Smooth muscle cell (in vitro differentiated cells): ENCODE measurements at regions not wholly inside any gene's neighbourhood (a gene's known extent, or its start where the extent isn't known, plus 50 kb on each side); places are given as distances from the start of the nearest gene placed in this dataset.

ENCODE experiments used
- DNase-seq: peaks from one replicate; lab custom pipeline; 2025; ENCODE audit not compliant: unreplicated experiment; lab: John Stamatoyannopoulos, UW
- H2AFZ ChIP-seq: fragments of 200-600 bp; sonication (generic); 2 replicates; pipeline ENCODE4 v1.6.0; 2016; ENCODE audit warnings: antibody characterized with exemption, low read depth, mild to moderate bottlenecking
- H3F3A ChIP-seq: fragments of 200-600 bp; sonication (generic); 2 replicates; pipeline ENCODE4 v1.6.0; 2017; ENCODE audit warnings: antibody characterized with exemption, low read depth
- H3K27ac ChIP-seq: fragments of 200-600 bp; sonication (generic); 2 replicates; pipeline ENCODE4 v1.5.1; 2016; ENCODE audit warnings: low read depth, mild to moderate bottlenecking
- H3K27me3 ChIP-seq: fragments of 200-600 bp; sonication (generic); 2 replicates; pipeline ENCODE4 v1.6.1; 2016; ENCODE audit warnings: low read depth, mild to moderate bottlenecking
- H3K36me3 ChIP-seq: fragments of 200-600 bp; sonication (generic); 2 replicates; pipeline ENCODE4 v1.5.1; 2016; ENCODE audit warnings: low read depth
- H3K4me1 ChIP-seq: fragments of 200-600 bp; sonication (generic); 2 replicates; pipeline ENCODE4 v1.5.1; 2016; ENCODE audit warnings: low read depth
- H3K4me2 ChIP-seq: fragments of 200-600 bp; sonication (generic); 2 replicates; pipeline ENCODE4 v1.6.0; 2016; ENCODE audit warnings: mild to moderate bottlenecking
- H3K4me3 ChIP-seq: fragments of 200-600 bp; sonication (generic); 2 replicates; pipeline ENCODE4 v1.5.1; 2016; ENCODE audit warnings: mild to moderate bottlenecking
- H3K79me2 ChIP-seq: fragments of 200-600 bp; sonication (generic); 2 replicates; pipeline ENCODE4 v1.6.0; 2016; ENCODE audit warnings: low read depth, mild to moderate bottlenecking
- H3K9ac ChIP-seq: fragments of 200-600 bp; sonication (generic); 2 replicates; pipeline ENCODE4 v1.6.0; 2016; ENCODE audit warnings: low read depth
- H3K9me3 ChIP-seq: fragments of 200-600 bp; sonication (generic); replicated peaks from 2 replicates; pipeline ENCODE4 v1.5.1; 2016; ENCODE audit warnings: low read depth
- H4K20me1 ChIP-seq: fragments of 200-600 bp; sonication (generic); 2 replicates; pipeline ENCODE4 v1.6.0; 2016; ENCODE audit warnings: low read depth
- WGBS: methylation state at CpG from one replicate; pipeline ENCODE4 v1.1.7; 2016; ENCODE audit warnings: low lambda C conversion rate; 5-methylcytosine and 5-hydroxymethylcytosine counted together
- TF ChIP-seq, protein P1 (sequence below): fragments of 200-600 bp; sonication (generic); IDR thresholded peaks from 2 replicates; pipeline ENCODE4 v1.5.1; 2017; ENCODE audit warnings: borderline replicate concordance, mild to moderate bottlenecking, antibody characterized with exemption; ENCODE audit not compliant: insufficient read depth, poor library complexity, severe bottlenecking

- Histone ChIP-seq H3K9ac (no peak overlapping the region), H3F3A (no peaks in the 10 kb centered on the region), H3K27ac (no peak overlapping the region), H3K79me2 (no peaks in the 10 kb centered on the region), H3K4me3 (no peak overlapping the region), H3K9me3 (no peaks in the 10 kb centered on the region), H3K4me2 (no peak overlapping the region), H2AFZ (no peak overlapping the region), H3K4me1 (no peaks in the 10 kb centered on the region), H3K36me3 (no peaks in the 10 kb centered on the region), H4K20me1 (no peaks in the 10 kb centered on the region), H3K27me3 (peaks cover 27% of the 10 kb centered on the region)
- WGBS: 97% methylated on average over 9 of the region's 9 CpGs
- TF ChIP-seq, protein P1, sequence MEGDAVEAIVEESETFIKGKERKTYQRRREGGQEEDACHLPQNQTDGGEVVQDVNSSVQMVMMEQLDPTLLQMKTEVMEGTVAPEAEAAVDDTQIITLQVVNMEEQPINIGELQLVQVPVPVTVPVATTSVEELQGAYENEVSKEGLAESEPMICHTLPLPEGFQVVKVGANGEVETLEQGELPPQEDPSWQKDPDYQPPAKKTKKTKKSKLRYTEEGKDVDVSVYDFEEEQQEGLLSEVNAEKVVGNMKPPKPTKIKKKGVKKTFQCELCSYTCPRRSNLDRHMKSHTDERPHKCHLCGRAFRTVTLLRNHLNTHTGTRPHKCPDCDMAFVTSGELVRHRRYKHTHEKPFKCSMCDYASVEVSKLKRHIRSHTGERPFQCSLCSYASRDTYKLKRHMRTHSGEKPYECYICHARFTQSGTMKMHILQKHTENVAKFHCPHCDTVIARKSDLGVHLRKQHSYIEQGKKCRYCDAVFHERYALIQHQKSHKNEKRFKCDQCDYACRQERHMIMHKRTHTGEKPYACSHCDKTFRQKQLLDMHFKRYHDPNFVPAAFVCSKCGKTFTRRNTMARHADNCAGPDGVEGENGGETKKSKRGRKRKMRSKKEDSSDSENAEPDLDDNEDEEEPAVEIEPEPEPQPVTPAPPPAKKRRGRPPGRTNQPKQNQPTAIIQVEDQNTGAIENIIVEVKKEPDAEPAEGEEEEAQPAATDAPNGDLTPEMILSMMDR: no peak
- DNase-seq: no peak
Observed at GRCh38 chr6:2465336-2465735, 219.9 kb upstream of the GMDS start.

DNA sequence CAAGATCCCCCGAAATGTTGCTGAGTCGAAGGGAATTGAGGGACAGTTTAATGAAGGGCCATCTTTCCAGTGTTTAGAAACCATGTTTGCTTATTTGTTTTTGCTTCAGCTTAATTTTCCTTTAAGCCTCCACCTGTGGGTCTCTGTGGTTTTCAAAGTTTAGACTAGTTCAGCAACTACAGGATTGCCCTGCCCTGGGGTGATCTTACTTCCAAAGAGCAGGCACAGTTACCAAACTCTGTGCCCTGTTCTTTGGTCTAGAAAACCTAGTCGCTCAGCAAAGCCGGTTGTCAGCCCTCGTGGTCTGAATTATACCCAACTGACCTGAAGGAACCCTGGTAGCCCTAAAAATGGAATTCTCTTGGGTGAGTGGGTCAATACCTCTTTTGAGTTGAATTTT lies 219.2 kb upstream of the GMDS start:
- TF ChIP-seq, protein P1: no peak
- Histone ChIP-seq H3K4me1 (no peaks in the 10 kb centered on the region), H3K27me3 (peaks cover 20% of the 10 kb centered on the region), H3K4me3 (no peak overlapping the region), H3K27ac (no peak overlapping the region), H3F3A (no peaks in the 10 kb centered on the region), H3K79me2 (no peaks in the 10 kb centered on the region), H3K4me2 (no peak overlapping the region), H3K36me3 (no peaks in the 10 kb centered on the region), H3K9me3 (no peaks in the 10 kb centered on the region), H3K9ac (no peak overlapping the region), H4K20me1 (no peaks in the 10 kb centered on the region), H2AFZ (no peak overlapping the region)
- 96% methylated on average over 5 of the region's 5 CpGs for WGBS
- DNase-seq: no peak

DNA sequence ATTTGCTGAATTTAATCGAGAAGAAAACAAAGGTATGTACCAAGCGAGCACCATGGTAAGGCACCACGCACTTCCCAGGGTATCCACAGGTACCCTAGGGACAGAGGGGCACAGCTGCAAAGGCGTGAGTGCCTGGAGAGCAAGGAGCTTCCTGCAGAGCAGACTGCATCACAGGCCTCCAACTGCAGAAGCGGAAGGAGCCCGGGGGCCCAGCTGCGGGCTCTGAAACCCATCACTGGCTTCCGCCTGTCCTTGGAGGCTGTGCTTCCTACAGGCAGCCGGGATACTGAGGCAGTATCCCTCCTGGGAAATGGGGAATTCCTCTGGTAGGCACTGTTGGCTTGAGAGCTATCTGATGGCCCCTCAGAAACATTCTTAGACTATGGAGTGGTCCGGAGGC lies 217.4 kb upstream of the GMDS start:
- H3K27me3 ChIP-seq: peaks cover 11% of the 10 kb centered on the region
- H3K4me1 ChIP-seq: no peaks in the 10 kb centered on the region
- TF ChIP-seq, protein P1: no peak
- no peaks in the 10 kb centered on the region for H3K36me3 ChIP-seq
- H3F3A ChIP-seq: no peaks in the 10 kb centered on the region
- no peak overlapping the region for H3K4me2 ChIP-seq
- H3K9me3 ChIP-seq: no peaks in the 10 kb centered on the region
- H3K79me2 ChIP-seq: no peaks in the 10 kb centered on the region
- H3K4me3 ChIP-seq: no peak overlapping the region
- H3K27ac ChIP-seq: no peak overlapping the region
- H4K20me1 ChIP-seq: no peaks in the 10 kb centered on the region
- 90% methylated on average over 10 of the region's 10 CpGs for WGBS
- H2AFZ ChIP-seq: no peak overlapping the region
- DNase-seq: no peak
- no peak overlapping the region for H3K9ac ChIP-seq

DNA sequence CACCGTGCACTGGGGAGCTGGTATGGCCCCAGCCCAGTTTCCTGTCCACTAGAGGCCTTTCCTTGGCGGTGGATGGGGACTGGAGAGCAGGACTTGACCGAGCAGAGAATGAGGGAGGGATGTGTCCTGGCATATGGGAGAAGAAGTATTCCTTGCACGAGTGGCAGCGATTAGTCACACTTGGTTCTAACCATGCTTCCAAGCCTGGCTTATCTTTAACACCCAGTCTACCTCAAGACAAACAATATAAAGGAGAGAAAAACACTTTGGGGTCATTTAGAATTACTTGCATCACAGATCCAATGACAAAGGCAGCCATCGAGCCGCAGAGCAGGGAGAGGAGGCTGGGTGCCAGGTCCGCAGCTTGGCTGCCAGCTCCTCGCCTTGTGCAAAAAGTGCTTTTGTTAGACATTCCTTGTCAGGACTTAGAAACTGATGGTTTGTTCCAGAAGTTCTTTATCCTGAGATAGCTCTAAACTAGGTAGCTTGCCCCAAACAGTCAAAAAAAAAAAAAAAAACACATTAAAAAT lies 214.9 kb upstream of the GMDS start:
- Histone ChIP-seq H3K9me3 (no peaks in the 10 kb centered on the region), H2AFZ (no peak overlapping the region), H4K20me1 (no peaks in the 10 kb centered on the region), H3K27ac (no peak overlapping the region), H3K27me3 (no peaks in the 10 kb centered on the region), H3K36me3 (no peaks in the 10 kb centered on the region), H3F3A (no peaks in the 10 kb centered on the region), H3K4me3 (no peak overlapping the region), H3K4me1 (no peaks in the 10 kb centered on the region), H3K9ac (no peak overlapping the region), H3K4me2 (no peak overlapping the region), H3K79me2 (no peaks in the 10 kb centered on the region)
- TF ChIP-seq, protein P1: no peak
- WGBS: 94% methylated on average over 9 of the region's 9 CpGs
- DNase-seq: no peak
